Left cardiac atrium (tissue), 4 donors: ENCODE measurements at regions not wholly inside any gene's neighbourhood (a gene's known extent, or its start where the extent isn't known, plus 50 kb on each side); places are given as distances from the start of the nearest gene placed in this dataset.

Experiments
- ATAC-seq, 2 donors: fragments of 200-7000 bp; cut with Tn5 transposase; one replicate each; pipeline ENCODE4 v1.9.1; 2020; ENCODE audit warnings: mild to moderate bottlenecking in 2 of 2, moderate library complexity in 2 of 2
- DNase-seq: peaks from one replicate; pipeline ENCODE4 v3.0.0-alpha.2; 2020
- intact Hi-C, 2 donors: fragments of 100-400 bp; cut with DNase I; formaldehyde crosslinking; loops; one replicate each; pipeline versions ENCODE4 v1.14.1 to v1.15.1; 2022 to 2023
- donor health status: DM: no; HTN: yes; CAD: no.
- donor health status: DM: no; HTN: yes; CAD: no; lungs with severe emphysema.
- donor health status: DM: yes; HTN: yes; CAD: no.
- donor health status: Dilated cardiomyopathy.

GRCh38 chr13:54133746-54134145, 1105.1 kb downstream of the OLFM4 start:
- intact Hi-C loops: no loop called here
- DNase-seq (no peak), ATAC-seq (no peak)

DNA sequence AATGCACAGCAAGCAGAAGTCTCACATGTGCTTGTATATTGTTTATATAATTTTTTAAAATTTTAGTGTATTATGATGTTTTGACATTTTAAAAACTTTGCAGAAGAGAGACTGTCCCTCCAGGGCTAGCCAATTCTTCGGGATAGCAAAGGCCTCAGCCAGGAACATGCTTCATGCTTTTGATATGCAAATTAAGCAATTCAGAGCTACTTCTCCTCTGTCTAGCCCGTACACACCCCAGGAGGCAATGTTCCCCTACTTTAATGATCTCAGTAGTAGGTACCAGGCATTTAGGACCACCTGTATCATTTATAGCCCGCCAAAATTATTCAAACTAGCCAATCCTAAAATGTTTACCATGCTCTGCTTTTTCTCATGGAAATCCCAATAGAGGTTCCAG, 1116.2 kb downstream of the OLFM4 start:
- intact Hi-C loops: no loop called here
- ATAC-seq (no peak), DNase-seq (no peak)

- DNase-seq (no peak), ATAC-seq (no peak)
- intact Hi-C loops: no loop called here
Measured at GRCh38 chr13:54150851-54151250, 1122.2 kb downstream of the OLFM4 start.

DNA sequence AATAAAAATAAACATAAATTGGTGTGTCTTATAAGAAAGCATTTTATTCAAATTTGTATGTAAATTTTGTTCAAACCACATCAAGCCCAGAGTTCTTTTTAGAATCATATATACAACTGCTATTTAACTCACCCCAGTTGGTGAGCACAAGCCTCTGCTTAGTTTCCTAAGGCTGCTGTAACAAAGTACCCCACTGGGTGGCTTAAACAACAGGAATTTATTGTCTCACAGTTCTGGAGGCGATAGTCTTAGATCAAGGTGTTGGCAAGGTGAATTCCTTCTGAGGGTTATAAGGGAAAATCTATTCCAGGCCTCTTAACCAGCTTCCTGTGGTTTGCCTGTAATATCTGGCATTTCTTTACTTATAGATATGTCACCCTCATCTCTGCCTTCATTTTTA, 1133.5 kb downstream of the OLFM4 start:
- DNase-seq: no peak
- intact Hi-C loops: no loop called here
- no peak for ATAC-seq

DNA sequence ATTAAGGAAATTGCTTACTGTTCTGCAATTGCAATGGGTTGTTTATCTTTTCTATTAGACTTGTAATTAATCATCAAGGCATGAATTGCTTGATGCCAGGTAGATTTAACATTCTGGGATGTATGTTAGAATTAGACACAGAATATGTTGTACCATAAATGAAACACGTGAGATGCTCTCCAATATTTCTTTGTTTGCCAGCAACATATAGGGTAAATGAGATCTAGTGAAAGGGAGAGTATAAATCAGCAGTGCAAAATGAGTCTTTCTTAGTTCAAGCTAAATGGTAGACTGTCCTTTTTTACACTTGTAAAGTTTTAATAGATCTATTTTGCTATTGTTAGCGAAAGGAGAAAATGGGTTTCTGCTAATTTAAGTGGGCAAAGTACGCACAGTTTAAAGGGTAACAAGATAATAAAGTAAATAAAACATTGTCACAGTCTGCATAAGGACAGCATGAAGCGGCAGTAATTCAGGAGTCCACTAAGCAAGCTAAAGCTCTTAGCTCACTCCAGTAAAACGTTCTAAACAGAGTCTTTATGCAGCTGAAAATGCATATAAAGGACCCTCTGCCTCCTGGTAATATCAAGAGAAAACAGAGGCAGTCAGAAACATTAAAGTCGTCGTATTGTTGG, 1137.1 kb downstream of the OLFM4 start:
- intact Hi-C loops: no loop called here
- no peak for ATAC-seq
- DNase-seq: no peak

- no peak for DNase-seq
- ATAC-seq: no peak
- intact Hi-C loops: no loop called here
Measured at GRCh38 chr13:54173996-54174395, 1145.4 kb downstream of the OLFM4 start.

- DNase-seq (no peak), ATAC-seq (no peak)
- intact Hi-C loops: no loop called here
Measured at GRCh38 chr13:54175466-54175865, 1146.9 kb downstream of the OLFM4 start.

DNA sequence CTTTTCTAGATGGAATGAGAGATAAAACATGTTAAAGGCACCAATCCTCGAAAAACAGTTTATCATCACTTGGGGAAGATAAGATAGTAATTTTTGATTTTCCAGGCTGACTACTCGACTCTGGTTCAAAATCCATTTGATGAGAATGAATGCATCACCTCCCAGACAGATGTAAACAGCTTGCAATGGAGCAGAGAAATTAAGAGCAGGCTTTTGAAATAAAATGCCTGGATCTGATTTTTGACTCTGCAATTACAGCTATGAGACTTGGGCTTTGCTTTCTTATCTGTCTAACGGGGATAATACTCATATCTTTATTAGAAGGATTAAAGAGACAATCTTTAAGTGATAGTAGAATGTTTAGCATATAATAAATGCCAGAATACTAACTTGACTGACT, 1148.9 kb downstream of the OLFM4 start:
- no peak for DNase-seq
- ATAC-seq: no peak
- intact Hi-C loops: no loop called here

- intact Hi-C loops: no loop called here
- no peak for ATAC-seq
- no peak for DNase-seq
Measured at GRCh38 chr13:54183166-54183565, 1154.6 kb downstream of the OLFM4 start.

DNA sequence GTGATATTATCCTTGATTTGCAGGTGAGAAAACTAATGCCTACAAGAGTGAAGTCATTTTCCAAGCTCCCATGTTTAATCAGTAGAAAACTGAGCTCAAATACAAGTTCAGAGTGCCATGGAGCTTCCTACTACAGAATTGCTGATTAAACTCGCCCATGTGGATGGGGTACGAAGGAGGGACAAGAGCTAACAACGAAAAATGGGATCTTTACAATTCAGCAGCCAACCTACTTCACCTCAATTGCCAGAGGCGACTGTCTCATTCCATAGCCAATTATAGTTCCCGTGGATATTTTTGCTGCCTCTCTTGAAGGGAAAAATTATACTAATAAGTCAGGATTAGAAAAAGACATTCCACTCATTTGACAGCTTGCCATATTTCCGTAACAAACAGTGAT, 1155.1 kb downstream of the OLFM4 start:
- DNase-seq (no peak), ATAC-seq (no peak)
- intact Hi-C loops: no loop called here

- intact Hi-C loops: no loop called here
- no peak for ATAC-seq
- no peak for DNase-seq
Measured at GRCh38 chr13:54184576-54184975, 1156.0 kb downstream of the OLFM4 start.

DNA sequence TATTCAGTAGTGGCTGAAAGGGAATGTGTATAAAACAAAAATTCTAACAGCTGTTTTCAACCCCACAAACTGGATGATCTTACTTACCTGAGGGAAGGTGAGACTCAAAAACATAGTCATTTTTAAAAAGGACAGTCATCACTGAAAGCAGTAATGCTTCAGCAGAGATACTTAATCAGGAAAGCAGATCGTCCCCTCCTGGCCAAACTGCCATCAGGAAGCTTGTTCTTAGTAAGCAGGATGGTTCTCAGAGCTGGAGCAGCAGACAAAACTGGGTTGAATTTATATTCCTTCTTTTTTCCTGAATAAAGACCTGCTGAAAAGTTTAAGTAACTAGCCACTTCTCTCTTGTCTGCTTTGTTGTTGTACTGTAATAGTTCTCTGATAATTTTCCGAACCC, 1156.5 kb downstream of the OLFM4 start:
- intact Hi-C loops: no loop called here
- ATAC-seq: no peak
- DNase-seq: no peak

DNA sequence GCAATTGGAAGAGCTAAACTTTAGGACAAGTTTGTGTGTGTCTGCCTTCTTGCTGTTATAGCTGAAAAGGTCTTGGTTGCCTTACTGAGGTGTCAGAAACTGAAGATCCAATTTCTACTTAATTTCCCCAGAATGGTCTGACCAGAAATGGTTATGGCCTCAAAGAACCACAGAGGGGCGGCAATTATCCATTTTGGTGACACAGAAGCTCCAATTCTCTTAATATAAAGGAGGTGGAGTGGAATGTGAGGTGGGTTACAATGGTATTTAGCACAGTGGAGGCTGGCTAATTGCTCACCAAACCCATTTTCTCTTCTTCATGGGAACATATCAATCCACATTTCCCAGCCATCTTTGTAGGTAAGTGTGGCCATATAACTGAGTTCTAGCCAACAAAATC, 1157.2 kb downstream of the OLFM4 start:
- intact Hi-C loops: no loop called here
- ATAC-seq (no peak), DNase-seq (no peak)

- ATAC-seq: no peak
- DNase-seq: no peak
- intact Hi-C loops: no loop called here
Measured at GRCh38 chr13:54187461-54187860, 1158.8 kb downstream of the OLFM4 start.

- ATAC-seq (no peak), DNase-seq (no peak)
- intact Hi-C loops: no loop called here
Measured at GRCh38 chr13:54194233-54195024, 1165.8 kb downstream of the OLFM4 start.

- intact Hi-C loops: no loop called here
- no peak for DNase-seq
- no peak for ATAC-seq
Measured at GRCh38 chr13:54196684-54197083, 1168.1 kb downstream of the OLFM4 start.

- DNase-seq (no peak), ATAC-seq (no peak)
- intact Hi-C loops: no loop called here
Measured at GRCh38 chr13:54198911-54199310, 1170.3 kb downstream of the OLFM4 start.

- intact Hi-C loops: no loop called here
- DNase-seq (no peak), ATAC-seq (no peak)
Measured at GRCh38 chr13:54206626-54207025, 1178.0 kb downstream of the OLFM4 start.

GRCh38 chr13:54210397-54211049, 1181.9 kb downstream of the OLFM4 start:
- DNase-seq: no peak
- intact Hi-C loops: no loop called here
- ATAC-seq: no peak

GRCh38 chr13:54216221-54216620, 1187.6 kb downstream of the OLFM4 start:
- ATAC-seq (no peak), DNase-seq (no peak)
- intact Hi-C loops: no loop called here

- DNase-seq (no peak), ATAC-seq (no peak)
- intact Hi-C loops: no loop called here
Measured at GRCh38 chr13:54226876-54227275, 1198.3 kb downstream of the OLFM4 start.
